HG03066 (cell line): ENCODE measurements at regions not wholly inside any gene's neighbourhood (a gene's known extent, or its start where the extent isn't known, plus 50 kb on each side); places are given as distances from the start of the nearest gene placed in this dataset.
"Not testable (repeated sequence)": the region's sequence is repeated elsewhere in the genome, so short reads cannot be mapped to it uniquely, and the experiment has no call there.

Experiments
- ATAC-seq: cut with Tn5 transposase; IDR thresholded peaks from one replicate; pipeline ENCODE4 v1.9.1; 2021; ENCODE audit warnings: low read depth; ENCODE audit not compliant: unreplicated experiment

DNA sequence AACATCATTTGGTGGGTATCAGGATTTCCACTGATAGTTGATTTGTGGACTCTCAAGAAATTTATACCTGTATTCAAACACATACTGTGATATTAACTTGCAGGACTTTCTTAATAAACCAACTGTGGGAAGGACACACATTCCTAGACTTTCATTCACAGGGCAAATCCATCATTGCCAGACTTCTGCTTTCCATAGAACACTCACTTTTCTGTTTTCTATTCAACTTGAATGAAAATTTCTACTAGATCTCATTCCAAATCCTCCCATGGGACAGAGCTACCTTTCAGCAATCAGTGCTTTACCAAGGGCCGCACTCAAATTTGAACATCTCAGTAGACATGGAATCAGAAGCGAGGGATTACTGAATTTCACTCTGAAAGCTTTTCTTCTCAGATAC, 612.5 kb downstream of the IRS1 start:
- no peak for ATAC-seq

DNA sequence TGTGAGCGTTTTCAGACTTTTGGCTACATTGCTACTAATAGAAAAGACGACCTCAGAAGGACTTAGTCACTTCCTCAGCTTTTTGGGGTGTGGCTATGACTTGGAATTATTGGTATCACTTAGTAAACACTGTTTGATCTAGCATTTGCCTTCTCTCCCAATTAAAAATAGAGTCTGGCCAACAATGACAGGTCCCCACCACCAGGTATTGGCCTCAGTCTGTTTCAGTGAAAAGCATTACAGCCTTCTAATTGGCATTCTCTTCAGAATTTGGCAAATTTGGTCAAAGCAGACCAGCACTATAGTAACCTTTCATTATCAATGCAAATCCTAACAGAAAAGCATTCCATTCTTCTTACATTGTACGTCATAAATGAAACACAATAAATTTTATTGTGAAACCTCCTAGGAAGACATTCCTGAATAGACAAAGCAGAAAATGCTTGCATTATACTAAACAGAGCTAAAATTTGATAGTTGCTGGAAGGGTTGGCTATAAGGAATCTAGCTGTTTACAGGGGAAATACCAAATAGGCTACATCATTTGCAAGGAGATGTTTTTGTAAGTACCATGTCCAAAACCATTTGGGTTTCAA, 613.9 kb downstream of the IRS1 start:
- no peak for ATAC-seq

DNA sequence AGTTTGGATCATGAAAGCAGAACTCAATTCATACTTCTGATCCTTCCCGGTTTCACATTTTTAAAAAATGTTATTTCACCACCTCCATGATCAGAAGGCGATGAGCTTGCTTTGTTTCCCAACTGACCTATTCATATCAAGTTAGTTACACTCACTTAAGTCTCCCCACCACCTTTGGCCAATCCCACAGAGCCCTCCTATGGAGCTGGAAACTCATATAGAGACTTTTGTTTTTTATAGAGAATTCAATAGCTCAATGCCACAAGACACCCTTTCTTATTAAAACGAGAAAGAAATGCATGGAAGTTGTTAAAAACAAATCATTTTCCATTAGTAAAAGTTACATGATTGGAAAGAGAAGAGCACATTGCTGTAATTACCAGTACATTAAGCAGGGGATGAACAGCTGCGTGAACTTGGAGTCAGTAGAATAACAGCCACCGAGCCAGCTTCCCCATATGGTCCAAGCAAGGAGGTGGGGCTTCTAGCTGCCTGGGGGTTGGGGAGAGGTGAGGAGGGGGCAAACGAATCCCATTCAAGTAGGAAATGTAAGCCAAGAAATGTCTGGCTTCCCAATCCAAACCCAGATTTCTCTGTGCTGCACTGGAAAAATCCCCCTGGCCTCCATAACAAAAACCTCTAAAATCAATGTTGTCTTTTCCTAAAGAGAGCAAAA, 614.5 kb downstream of the IRS1 start:
- ATAC-seq: no peak

DNA sequence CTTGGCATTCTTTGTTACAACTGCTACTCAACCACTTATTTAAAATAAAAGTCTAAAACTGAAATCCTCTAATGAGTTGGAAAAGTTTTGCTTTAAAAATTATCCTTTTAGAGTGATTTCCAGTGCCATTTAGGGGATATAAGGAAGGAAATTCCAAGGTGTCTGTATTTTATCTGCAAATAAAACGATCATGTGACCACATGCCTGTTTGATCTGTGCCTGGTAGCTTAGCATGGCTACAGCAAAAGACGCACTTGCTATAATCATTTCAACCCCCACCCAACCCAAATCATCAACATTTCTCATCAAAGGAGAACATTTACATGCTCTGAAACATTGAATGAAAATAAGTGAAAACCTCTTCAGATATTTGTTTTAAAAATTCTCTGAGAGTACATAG, 615.1 kb downstream of the IRS1 start:
- ATAC-seq: no peak

GRCh38 chr2:226183550-226183949, 616.1 kb downstream of the IRS1 start:
- ATAC-seq: no peak

DNA sequence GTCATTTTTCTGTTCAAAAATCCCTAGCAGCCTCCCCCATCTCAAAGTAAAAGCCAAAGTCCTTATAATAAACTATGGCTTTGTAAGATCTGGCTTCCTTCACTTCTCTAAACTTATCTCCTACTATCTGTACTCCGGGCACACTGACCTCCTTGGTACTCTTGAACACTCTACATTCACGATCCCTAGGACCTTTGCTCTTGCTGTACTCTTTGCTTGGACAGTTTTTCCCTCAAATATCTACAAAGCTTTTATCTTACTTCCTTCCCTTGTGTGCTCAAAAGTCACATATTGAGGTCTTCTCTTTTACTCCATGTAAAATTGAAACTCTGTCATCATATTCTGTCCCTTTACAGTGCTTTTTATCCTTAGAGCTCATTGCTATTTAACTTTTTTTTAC, 616.6 kb downstream of the IRS1 start:
- ATAC-seq: no peak

DNA sequence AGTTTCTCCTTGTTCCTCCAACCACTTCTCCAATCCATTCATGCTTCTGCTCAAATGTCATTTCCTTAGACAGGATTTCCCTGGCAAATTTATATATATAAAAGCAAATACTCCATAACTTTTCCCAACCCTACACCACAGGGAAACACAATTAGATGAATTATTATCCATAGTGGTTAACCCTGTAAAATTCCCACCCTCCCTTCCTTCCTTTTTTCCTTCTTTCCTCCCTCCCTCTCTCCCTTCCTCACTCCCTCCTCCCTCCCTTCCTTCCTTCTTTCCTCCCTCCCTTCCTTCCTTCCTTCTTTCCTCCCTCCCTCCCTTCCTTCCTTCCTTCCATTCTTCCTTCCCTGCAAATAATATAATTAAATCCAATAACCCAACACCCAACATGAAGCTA, 617.7 kb downstream of the IRS1 start:
- ATAC-seq: no peak

- ATAC-seq: no peak
Observed at GRCh38 chr2:226180281-226180884, 619.2 kb downstream of the IRS1 start.

DNA sequence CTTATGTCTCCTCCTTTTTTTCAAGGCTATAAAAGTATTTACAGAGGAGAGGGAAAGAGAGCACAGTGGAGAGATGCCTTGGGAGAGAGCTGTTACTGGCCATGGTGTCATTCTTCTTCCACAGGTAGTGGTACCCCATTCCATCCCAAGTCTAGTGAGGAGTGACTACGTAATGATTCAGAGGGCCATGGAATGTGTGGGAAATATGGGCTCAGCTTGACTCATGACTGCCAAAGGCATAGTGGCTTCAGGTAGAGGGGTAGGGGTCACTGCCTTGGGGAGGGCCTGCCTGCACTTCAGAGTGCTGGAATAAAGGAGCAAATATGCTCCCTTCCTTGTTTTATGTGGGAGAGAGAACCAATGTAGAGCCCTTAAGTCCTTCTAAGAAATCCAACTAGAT, 620.6 kb downstream of the IRS1 start:
- ATAC-seq: no peak

DNA sequence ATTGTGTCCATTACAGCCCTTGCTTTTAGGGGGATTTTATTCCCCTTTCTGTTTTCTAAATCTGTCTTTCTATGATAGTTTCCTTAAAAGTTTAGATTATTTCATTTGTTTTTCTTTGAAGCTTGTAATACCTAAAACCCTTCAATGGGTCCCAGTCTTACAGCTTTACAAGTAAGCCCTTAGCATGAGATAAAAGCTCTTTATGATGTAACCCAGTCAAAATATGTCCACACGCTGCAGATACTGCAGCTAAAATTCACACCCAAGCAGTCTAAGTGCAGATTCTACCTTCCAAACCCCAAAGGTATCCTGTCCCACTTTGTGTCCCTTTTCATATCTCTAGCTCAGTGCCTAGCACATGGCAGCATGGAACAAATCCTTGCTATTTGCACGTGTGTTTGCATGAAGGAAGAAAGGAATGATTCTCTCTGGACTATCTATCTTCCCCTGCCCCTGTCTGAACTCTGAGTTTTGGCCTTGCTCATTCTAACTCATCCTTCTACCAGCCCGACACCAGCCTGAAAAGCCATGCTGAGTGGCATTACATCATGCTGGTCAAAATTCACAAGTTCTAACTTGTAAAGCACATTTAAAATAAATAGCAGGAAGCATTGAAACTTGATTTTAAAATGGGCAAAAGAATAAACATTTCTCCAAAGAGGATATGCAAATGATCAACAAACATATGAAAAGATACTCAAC, 623.2 kb downstream of the IRS1 start:
- ATAC-seq: no peak

DNA sequence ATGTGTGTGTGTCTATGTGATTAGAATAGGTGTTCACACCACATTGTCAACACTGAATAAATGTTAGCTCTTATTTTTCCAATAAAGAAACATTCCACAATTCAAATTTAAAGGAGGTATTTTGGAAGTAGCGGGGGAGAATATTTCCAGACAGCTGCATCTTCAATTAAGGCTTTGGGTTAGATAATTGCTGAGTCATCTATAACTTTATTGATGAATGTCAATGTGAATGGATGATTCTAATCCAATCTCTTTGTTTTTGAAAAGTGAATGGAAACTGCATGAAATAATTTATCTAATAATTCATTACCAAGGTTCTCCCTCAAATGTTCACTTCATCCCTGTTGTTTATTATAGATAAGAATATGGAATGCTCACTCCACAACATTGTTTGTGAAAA, 625.2 kb downstream of the IRS1 start:
- no peak for ATAC-seq

DNA sequence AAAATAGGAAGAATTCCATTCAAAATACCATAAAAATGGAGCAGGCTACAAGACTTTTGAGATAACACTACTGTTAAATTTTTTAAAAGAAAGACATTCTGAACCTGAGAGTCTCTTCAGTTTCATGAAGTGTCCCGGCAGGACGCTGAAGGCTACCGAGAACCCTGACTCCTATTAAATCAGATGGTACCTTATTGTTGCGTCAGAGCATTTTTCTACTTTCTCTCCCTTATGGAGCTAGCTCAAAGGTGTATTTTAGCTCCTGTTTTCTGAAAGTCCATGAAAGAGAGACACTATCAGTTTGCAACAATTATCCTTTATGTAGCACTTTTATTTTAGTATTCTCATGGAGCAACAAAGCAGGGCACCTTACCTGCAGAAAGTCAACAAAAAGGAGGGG, 626.7 kb downstream of the IRS1 start:
- ATAC-seq: no peak

- no peak for ATAC-seq
Observed at GRCh38 chr2:226172309-226172708, 627.3 kb downstream of the IRS1 start.

- no peak for ATAC-seq
Observed at GRCh38 chr2:226169751-226170581, 629.7 kb downstream of the IRS1 start.

- ATAC-seq: no peak
Observed at GRCh38 chr2:226168496-226169160, 631.0 kb downstream of the IRS1 start.

DNA sequence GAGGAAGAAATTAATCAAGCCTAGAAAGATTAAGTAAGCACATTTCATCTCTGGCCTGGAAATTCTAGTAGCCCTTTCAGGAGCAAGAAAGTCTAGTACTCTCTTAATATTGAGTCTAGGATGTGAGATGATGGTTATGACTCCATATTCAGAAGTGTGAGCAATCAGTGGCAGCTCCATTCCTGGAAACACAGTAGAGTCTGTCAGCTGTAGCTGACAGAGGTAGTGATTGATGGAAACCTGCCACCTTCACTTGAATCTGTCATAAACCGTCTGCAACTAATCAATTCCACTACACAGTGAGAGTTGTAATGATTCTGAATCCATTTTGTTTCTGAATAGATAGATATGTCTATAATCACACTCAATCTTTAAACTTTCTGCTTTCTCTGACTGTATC, 635.1 kb downstream of the IRS1 start:
- no peak for ATAC-seq

DNA sequence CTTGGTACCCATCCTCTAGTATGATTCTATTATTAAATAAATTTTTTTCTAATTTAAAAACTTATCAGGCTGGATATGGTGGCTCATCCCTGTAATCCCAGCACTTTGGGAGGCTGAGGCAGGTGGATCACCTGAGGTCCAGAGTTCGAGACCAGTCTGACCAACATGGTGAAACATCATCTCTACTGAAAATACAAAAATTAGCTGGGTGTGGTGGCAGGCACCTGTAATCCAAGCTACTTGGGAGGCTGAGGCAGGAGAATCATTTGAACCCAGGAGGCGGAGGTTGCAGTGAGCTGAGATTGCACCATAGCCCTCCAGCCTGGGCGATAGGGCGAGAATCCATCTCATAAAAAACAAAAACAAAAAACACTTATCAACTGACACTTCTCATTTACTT, 639.0 kb downstream of the IRS1 start:
- not testable (repeated sequence) for ATAC-seq

- ATAC-seq: no peak
Observed at GRCh38 chr2:226159875-226160479, 639.6 kb downstream of the IRS1 start.

DNA sequence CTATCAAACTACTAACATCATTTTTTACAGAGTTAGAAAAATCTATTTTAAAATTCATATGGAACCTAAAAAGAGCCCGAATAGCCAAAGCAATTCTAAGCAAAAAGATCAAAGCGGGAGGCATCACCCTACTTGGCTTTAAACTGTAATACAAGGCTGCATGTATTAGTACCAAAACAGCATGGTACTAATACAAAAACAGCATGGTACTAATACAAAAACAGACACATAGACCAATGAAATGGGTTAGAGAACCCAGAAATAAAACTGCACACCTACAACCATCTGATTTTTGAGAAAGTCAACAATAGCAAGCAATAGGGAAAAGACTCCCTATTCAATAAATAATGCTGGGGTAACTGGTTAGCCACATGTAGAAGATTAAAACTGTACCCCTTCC, 640.7 kb downstream of the IRS1 start:
- no peak for ATAC-seq

DNA sequence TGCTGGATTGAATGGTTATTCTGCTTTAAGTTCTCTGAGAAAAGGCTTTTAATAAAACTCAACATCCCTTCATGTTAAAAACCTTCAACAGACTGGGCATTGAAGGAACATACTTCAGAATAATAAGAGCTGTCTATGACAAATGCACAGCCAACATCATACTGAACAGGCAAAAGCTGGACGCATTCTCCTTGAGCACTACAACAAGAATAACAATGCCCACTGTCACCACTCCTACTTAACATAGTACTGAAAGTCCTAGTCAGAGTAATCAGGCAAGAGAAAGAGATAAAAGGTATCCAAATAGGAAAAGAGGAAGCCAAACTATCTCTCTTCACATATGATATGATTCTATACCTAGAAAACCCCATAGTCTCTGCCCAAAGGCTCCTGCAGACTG, 641.4 kb downstream of the IRS1 start:
- ATAC-seq: no peak
